SHP77 (cell line): ENCODE measurements at regions not wholly inside any gene's neighbourhood (a gene's known extent, or its start where the extent isn't known, plus 50 kb on each side); places are given as distances from the start of the nearest gene placed in this dataset.
"Not testable (repeated sequence)": the region's sequence is repeated elsewhere in the genome, so short reads cannot be mapped to it uniquely, and the experiment has no call there.

ENCODE experiments used
- DNase-seq, 2 experiments: peaks; one replicate each; lab custom pipeline; 2025; lab: John Stamatoyannopoulos, UW

- DNase-seq, result not testable (repeated sequence)
Measured at GRCh38 chr5:96319981-96320739, 112.9 kb downstream of the PCSK1 start.

DNA sequence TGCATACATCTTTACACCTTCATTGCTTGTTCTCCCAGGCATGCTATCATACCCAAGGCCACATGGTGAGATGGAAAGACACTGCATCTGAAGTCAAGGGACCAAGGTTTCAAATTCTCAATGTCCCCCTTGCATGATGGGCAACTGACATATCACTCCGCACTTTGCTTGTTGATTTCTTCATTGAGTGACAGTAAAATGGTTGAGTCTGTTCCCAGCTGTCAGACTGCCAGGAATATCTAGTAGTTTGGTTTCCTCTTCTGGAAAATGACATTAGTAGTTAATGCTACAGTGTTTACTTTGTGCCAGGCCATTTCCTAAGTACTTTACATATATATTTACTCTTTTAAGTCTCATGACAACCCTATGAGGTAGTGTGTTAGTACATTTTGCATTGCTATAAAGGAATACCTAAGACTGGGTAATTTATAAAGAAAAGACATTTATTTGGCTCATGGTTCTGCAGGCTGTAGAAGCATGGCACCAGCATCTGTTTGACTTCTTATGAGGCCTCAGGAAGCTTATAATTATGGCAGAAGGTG is 114.4 kb downstream of the PCSK1 start:
- DNase-seq, result no peak

DNA sequence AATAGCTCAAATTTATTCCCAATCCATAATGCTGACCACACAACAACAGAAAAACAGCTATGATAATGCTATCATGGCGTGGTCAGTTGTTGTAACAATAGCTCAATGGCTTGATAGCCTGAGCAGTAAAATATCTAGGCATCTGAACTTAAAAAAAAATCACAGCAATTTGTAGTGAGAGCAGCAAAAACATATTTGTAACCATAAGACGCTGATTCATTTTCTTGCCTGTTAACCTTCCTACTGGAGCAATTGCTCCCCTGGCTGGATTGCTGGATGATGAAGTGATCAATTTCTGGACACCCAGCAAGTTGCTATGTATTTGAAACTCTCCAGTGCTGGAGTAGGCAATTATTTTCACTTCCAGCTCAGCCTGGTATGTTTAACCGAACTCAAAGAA is 115.1 kb downstream of the PCSK1 start:
- no peak for DNase-seq

GRCh38 chr5:96316487-96316886 is 116.6 kb downstream of the PCSK1 start:
- no peak for DNase-seq

GRCh38 chr5:96316017-96316416 is 117.0 kb downstream of the PCSK1 start:
- DNase-seq, result no peak

- DNase-seq, result no peak
Measured at GRCh38 chr5:96315431-96315830, 117.6 kb downstream of the PCSK1 start.

DNA sequence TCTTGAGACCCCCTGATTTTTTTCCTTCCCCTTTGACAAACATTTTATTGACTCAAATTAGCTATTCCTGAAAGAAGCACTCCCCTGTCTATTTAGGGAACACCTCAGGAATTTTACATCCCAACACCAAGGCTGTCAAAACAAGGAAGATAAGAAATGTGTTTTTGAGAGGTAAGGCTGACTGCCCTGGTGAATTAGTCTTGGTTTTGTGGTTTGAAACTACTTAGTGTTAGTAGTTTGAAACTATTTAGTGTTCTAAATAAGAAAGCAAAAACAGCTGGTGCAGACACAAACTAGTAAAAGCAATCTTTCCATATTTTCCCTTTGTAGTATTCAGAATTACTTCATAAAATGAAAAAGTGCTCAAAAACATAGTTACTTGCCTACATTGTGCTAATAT is 120.7 kb downstream of the PCSK1 start:
- DNase-seq, result no peak

- DNase-seq, result not testable (repeated sequence)
Measured at GRCh38 chr5:96307047-96307446, 126.0 kb downstream of the PCSK1 start.

DNA sequence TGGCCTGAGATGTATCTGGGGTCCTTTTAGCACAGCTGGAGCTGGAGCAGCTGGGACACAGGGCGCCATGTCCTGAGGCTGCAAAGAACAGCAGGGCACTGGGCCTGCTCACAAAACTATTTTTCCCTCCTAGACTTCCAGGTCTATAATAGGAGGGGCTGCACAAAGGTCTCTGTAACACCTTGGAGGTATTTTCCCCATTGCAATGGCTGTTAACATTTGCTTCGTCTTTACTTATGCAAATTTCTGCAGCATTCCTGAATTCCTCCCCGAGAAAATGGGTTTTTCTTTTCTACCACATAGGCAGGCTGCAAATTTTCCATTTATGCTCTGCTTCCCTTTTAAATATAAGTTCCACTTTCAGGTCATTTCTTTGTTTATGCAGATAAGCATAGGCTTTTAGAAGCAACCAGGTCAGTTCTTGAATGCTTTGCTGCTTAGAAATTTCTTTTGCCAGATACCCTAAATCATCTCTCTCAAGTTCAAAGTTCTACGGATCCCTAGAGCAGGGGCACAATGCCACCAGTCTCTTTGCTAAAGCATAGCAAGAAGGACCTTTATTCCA is 130.8 kb downstream of the PCSK1 start:
- DNase-seq, result no peak

- DNase-seq, result no peak
Measured at GRCh38 chr5:96300976-96301375, 132.1 kb downstream of the PCSK1 start.

DNA sequence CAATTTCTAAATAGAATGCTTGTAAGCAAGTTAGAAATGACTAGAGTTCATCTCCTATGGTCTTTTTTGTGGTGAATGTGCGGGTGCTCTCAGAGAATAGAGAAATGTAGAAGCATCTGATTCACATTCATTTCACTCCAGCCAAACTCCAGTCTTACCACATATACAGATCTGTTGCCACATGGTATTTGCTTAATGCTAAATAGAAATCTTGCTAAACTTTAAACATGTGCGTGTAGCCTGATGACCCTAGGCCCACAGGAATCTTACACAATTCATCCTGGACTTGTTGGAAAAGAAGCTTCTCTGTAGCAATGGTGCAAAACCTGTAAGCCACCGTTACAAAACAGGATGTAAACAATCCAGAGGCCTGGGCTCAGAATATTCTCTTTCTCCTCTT is 135.2 kb downstream of the PCSK1 start:
- no peak for DNase-seq

GRCh38 chr5:96297290-96297689 is 135.8 kb downstream of the PCSK1 start:
- peak; percentile 14 to 55 for DNase-seq

- no peak for DNase-seq
Measured at GRCh38 chr5:96294884-96295202, 138.2 kb downstream of the PCSK1 start.

DNA sequence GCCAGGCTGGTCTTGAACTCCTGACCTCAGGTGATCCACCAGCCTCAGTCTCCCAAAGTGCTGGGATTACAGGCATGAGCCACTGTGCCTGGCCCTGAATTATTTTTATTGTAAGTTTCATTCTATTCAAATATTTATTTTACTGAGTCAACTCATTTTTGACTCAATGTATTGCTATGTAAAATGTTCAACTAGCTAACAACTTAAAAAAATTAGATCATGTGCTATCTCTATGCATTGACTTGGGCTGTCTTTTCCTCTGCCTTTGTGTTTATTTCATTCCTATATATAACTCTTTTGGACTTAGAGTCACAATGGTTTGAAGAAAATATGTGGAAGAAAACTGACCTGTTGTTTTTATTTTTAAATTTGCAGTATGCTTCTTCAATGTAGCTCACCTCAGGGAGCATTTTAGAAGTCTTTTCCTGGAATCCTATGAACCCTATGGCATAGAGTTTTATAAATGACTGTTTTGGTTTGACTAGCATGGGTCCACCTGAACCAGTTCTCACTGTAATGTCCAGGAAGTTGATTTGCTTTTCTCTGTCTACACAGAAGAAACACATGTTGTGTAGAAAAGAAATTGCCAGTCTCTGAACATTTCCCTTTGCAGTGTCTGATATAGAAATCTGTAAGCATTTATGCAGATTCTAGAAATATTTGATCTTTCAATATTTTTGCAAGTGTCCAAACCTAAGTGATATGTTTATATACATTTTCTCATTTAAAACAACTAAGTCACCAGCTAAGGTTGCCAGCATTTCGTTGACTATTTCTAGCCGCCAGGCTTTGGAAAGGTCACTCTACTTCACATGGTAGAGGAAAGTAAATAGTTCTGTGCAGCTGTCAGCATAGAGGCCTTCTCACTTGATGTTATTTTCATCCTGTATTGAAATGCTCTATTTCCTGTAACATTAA is 138.8 kb downstream of the PCSK1 start:
- DNase-seq, result peak; percentile 19 to 67

GRCh38 chr5:96292582-96293247 is 140.3 kb downstream of the PCSK1 start:
- DNase-seq, result no peak

DNA sequence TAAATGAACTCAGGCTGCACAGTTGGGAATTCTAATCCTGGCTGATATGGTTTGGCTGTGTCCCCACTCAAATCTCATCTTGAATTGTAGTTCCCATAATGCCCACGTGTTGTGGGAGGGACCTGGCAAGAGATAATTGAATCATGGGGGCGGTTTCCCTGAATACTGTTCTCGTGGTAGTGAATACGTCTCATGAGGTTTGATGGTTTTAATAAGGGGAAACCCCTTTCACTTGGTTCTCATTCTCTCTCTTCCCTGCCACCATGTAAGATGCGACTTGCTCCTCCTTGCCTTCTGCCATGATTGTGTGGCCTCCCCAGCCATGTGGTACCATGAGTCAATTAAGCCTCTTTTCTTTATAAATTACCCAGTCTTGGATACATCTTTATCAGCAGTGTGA is 143.8 kb downstream of the PCSK1 start:
- not testable (repeated sequence) for DNase-seq

GRCh38 chr5:96288845-96289185 is 144.2 kb downstream of the PCSK1 start:
- DNase-seq, result no peak

GRCh38 chr5:96288166-96288844 is 144.7 kb downstream of the PCSK1 start:
- DNase-seq, result no peak

- DNase-seq, result no peak
Measured at GRCh38 chr5:96287136-96287535, 145.9 kb downstream of the PCSK1 start.

- no peak for DNase-seq
Measured at GRCh38 chr5:96285823-96286222, 147.2 kb downstream of the PCSK1 start.

DNA sequence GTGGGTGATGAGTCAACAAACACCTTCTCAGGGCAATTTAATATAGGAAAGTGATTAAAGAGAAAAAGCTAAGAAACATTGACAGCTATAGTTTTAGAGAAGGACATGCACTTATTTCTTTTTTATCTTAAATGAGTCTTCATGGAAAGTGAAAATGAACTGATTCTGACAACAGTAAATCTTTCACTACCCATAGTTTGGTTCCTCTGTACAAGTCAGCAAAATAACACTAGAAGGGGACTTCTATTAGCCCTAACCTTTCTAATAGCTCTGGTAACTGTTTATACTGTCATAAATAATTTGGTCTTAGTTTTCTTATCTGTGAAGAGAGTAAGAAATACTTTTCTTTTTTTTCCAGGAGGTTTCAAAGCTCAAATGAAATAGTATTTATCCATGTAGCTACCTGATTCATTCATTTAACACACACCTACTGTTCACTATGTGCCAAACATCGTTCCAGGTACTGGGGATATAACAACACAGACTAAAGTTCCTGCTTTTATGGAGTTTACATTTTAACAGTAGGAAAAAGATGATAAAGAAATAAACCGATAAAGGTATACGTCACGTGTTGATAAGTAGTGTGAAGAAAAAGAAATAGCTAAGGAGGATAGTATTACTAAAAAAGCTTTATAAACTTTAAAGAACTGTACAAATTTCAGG is 148.2 kb downstream of the PCSK1 start:
- DNase-seq, result no peak
